PC-9 (cell line): ENCODE measurements at regions not wholly inside any gene's neighbourhood (a gene's known extent, or its start where the extent isn't known, plus 50 kb on each side); places are given as distances from the start of the nearest gene placed in this dataset.

Source experiments
- EZH2 ChIP-seq: fragments of 200-600 bp; sonication (generic); IDR thresholded peaks from 2 replicates; pipeline ENCODE4 v1.8.0; 2017; ENCODE audit warnings: antibody characterized with exemption, low read depth
- TF ChIP-seq, protein P1 (sequence below): fragments of 200-600 bp; sonication (generic); conservative IDR thresholded peaks from 2 replicates; pipeline ENCODE4 v1.6.1; 2017; ENCODE audit warnings: mixed run types, antibody characterized with exemption, mild to moderate bottlenecking, moderate library complexity

- TF ChIP-seq, protein P1, sequence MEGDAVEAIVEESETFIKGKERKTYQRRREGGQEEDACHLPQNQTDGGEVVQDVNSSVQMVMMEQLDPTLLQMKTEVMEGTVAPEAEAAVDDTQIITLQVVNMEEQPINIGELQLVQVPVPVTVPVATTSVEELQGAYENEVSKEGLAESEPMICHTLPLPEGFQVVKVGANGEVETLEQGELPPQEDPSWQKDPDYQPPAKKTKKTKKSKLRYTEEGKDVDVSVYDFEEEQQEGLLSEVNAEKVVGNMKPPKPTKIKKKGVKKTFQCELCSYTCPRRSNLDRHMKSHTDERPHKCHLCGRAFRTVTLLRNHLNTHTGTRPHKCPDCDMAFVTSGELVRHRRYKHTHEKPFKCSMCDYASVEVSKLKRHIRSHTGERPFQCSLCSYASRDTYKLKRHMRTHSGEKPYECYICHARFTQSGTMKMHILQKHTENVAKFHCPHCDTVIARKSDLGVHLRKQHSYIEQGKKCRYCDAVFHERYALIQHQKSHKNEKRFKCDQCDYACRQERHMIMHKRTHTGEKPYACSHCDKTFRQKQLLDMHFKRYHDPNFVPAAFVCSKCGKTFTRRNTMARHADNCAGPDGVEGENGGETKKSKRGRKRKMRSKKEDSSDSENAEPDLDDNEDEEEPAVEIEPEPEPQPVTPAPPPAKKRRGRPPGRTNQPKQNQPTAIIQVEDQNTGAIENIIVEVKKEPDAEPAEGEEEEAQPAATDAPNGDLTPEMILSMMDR: no peak
- TF ChIP-seq EZH2: no peak
Observed at GRCh38 chr1:147812799-147813198, 52.4 kb upstream of the GJA5 start.
